Tibial artery (tissue), 4 donors: ENCODE measurements at regions not wholly inside any gene's neighbourhood (a gene's known extent, or its start where the extent isn't known, plus 50 kb on each side); places are given as distances from the start of the nearest gene placed in this dataset.

Source experiments
- DNase-seq, 2 donors: peaks; one replicate each; pipeline ENCODE4 v3.0.0-alpha.2; 2019
- H3K27ac ChIP-seq, 2 donors: fragments of 200-600 bp; sonication (generic) in 1 of 2; 1 replicate in 1 of 2; 2 replicates in 1 of 2; pipeline ENCODE4 v1.5.1; 2018 to 2019; ENCODE audit warnings: mild to moderate bottlenecking in 1 of 2
- H3K27me3 ChIP-seq, 2 donors: fragments of 200-600 bp; sonication (generic) in 1 of 2; one replicate each; pipeline versions ENCODE4 v1.5.1 to v1.6.0; 2016 to 2019
- H3K36me3 ChIP-seq, 3 donors: fragments of 200-600 bp; sonication (generic) in 2 of 3; one replicate each; pipeline ENCODE4 v1.5.1; 2016 to 2019; ENCODE audit warnings: mild to moderate bottlenecking in 2 of 3
- H3K4me1 ChIP-seq, 4 donors: fragments of 200-600 bp; sonication (generic) in 2 of 4; 1 replicate in 3 of 4; 2 replicates in 1 of 4; pipeline ENCODE4 v1.5.1; 2016 to 2019
- H3K4me3 ChIP-seq, 2 donors: fragments of 200-600 bp; sonication (generic) in 1 of 2; 1 replicate in 1 of 2; 2 replicates in 1 of 2; pipeline ENCODE4 v1.5.1; 2018 to 2019; ENCODE audit warnings: mild to moderate bottlenecking in 2 of 2
- H3K9me3 ChIP-seq, 3 donors: fragments of 200-600 bp; sonication (generic) in 1 of 3; one replicate each; pipeline ENCODE4 v1.5.1; 2016 to 2019
- CTCF ChIP-seq, 2 experiments: fragments of 200-600 bp in 1 of 2; fragments of 450-650 bp in 1 of 2; IDR thresholded peaks; one replicate each; pipeline ENCODE4 v1.5.1; 2017 to 2019; ENCODE audit warnings: antibody characterized with exemption in 2 of 2, mild to moderate bottlenecking in 1 of 2, moderate library complexity in 1 of 2
- intact Hi-C: fragments of 100-400 bp; cut with DNase I; formaldehyde crosslinking; loops from one replicate; pipeline ENCODE4 v1.15.0; 2023; ENCODE audit warnings: low total_unique reads

- peaks cover 0 to 28% (median 22%) of the 10 kb centered on the region in 4 donors for H3K4me1 ChIP-seq
- H3K27ac ChIP-seq: no peak overlapping the region
- intact Hi-C loops: no loop called here
- DNase-seq: no peak
- H3K4me3 ChIP-seq: no peak overlapping the region
- no peaks in the 10 kb centered on the region for H3K9me3 ChIP-seq
- no peaks in the 10 kb centered on the region for H3K36me3 ChIP-seq
- no peak for TF ChIP-seq CTCF (IDR thresholded peaks at IDR 0.05)
- H3K27me3 ChIP-seq: no peaks in the 10 kb centered on the region
Measured at GRCh38 chr10:44193166-44193565, 191.7 kb downstream of the CXCL12 start.

GRCh38 chr10:44192435-44192834 lies 192.5 kb downstream of the CXCL12 start:
- H3K27me3 ChIP-seq: no peaks in the 10 kb centered on the region
- no peak overlapping the region for H3K27ac ChIP-seq
- no peaks in the 10 kb centered on the region for H3K36me3 ChIP-seq
- intact Hi-C loops: no loop called here
- H3K9me3 ChIP-seq: no peaks in the 10 kb centered on the region
- DNase-seq: no peak
- no peak for TF ChIP-seq CTCF (IDR thresholded peaks at IDR 0.05)
- H3K4me1 ChIP-seq: peaks cover 0 to 26% (median 19%) of the 10 kb centered on the region in 4 donors
- no peak overlapping the region for H3K4me3 ChIP-seq

- H3K27me3 ChIP-seq: no peaks in the 10 kb centered on the region
- intact Hi-C loops: no loop called here
- H3K4me3 ChIP-seq: no peak overlapping the region
- no peak for DNase-seq
- H3K9me3 ChIP-seq: no peaks in the 10 kb centered on the region
- H3K27ac ChIP-seq: no peak overlapping the region
- TF ChIP-seq CTCF (IDR thresholded peaks at IDR 0.05): no peak
- H3K4me1 ChIP-seq: peaks cover 0 to 17% (median 10%) of the 10 kb centered on the region in 4 donors
- no peaks in the 10 kb centered on the region for H3K36me3 ChIP-seq
Measured at GRCh38 chr10:44190541-44190940, 194.4 kb downstream of the CXCL12 start.

GRCh38 chr10:44186821-44187220 lies 198.1 kb downstream of the CXCL12 start:
- no peak for TF ChIP-seq CTCF (IDR thresholded peaks at IDR 0.05)
- Histone ChIP-seq H3K4me3 (no peak overlapping the region), H3K36me3 (no peaks in the 10 kb centered on the region), H3K27ac (no peak overlapping the region), H3K9me3 (no peaks in the 10 kb centered on the region), H3K4me1 (peaks cover 0 to 13% (median 2%) of the 10 kb centered on the region in 4 donors), H3K27me3 (no peaks in the 10 kb centered on the region)
- no peak for DNase-seq
- intact Hi-C loops: no loop called here

- no peak for DNase-seq
- H3K27ac ChIP-seq: no peak overlapping the region
- no peaks in the 10 kb centered on the region for H3K9me3 ChIP-seq
- no peaks in the 10 kb centered on the region for H3K27me3 ChIP-seq
- H3K36me3 ChIP-seq: no peaks in the 10 kb centered on the region
- H3K4me1 ChIP-seq: peaks cover 0 to 13% (median 2%) of the 10 kb centered on the region in 4 donors
- intact Hi-C loops: no loop called here
- TF ChIP-seq CTCF (IDR thresholded peaks at IDR 0.05): no peak
- no peak overlapping the region for H3K4me3 ChIP-seq
Measured at GRCh38 chr10:44186150-44186549, 198.7 kb downstream of the CXCL12 start.

- no peak for DNase-seq
- H3K9me3 ChIP-seq: no peaks in the 10 kb centered on the region
- intact Hi-C loops: no loop called here
- H3K4me3 ChIP-seq: no peak overlapping the region
- H3K27me3 ChIP-seq: no peaks in the 10 kb centered on the region
- no peaks in the 10 kb centered on the region for H3K36me3 ChIP-seq
- H3K4me1 ChIP-seq: peaks cover 0 to 13% (median 3%) of the 10 kb centered on the region in 4 donors
- TF ChIP-seq CTCF (IDR thresholded peaks at IDR 0.05): no peak
- H3K27ac ChIP-seq: no peak overlapping the region
Measured at GRCh38 chr10:44185315-44185666, 199.6 kb downstream of the CXCL12 start.
